ENCODE measurements at regions not wholly inside any gene's neighbourhood (a gene's known extent, or its start where the extent isn't known, plus 50 kb on each side); places are given as distances from the start of the nearest gene placed in this dataset.
A peak's percentile ranks its signal among the peaks of the same experiment; 100 is the strongest.

- 87% methylated on average over 2 of the region's 2 CpGs for WGBS (ENCODE audit: low lambda C conversion rate, missing lambda C conversion rate)
Observed at GRCh38 chr10:105981679-105982078, 1182.8 kb downstream of the SORCS1 start.

GRCh38 chr10:105974803-105975456 is 1189.6 kb downstream of the SORCS1 start:
- no peak overlapping the region for H3K27ac ChIP-seq
- peak overlapping the region; percentile 48 for H3K4me3 ChIP-seq
- no peaks in the 10 kb centered on the region for H3K4me1 ChIP-seq (ENCODE audit: insufficient read depth)
- TF ChIP-seq CTCF (IDR thresholded peaks at IDR 0.05; ENCODE audit: poor library complexity) (peak; percentile 58), EZH2 (IDR thresholded peaks at IDR 0.05; ENCODE audit: borderline replicate concordance) (no peak)
- no peaks in the 10 kb centered on the region for H3K9me3 ChIP-seq (ENCODE audit: low read depth)
- H3K9me2 ChIP-seq (replicated peaks; ENCODE audit: insufficient read depth): no peaks in the 10 kb centered on the region
- H3K36me3 ChIP-seq (replicated peaks; ENCODE audit: insufficient read depth, low read depth): no peaks in the 10 kb centered on the region
- no peaks in the 10 kb centered on the region for H3K27me3 ChIP-seq
- H2AFZ ChIP-seq: peak overlapping the region; percentile 58
- 32% methylated on average over 7 of the region's 7 CpGs for WGBS (ENCODE audit: low lambda C conversion rate, missing lambda C conversion rate)
- peak; percentile 57 for DNase-seq (ENCODE audit: low spot score)
- peak overlapping the region; percentile 73 for H3K4me2 ChIP-seq
- no peaks in the 10 kb centered on the region for H4K20me1 ChIP-seq (ENCODE audit: insufficient read depth, poor library complexity, severe bottlenecking)
- no peaks in the 10 kb centered on the region for H3K79me2 ChIP-seq

More at GRCh38 chr10:105981679-105982078, 1182.8 kb downstream of the SORCS1 start:
- no peak overlapping the region for H2AFZ ChIP-seq
- no peak overlapping the region for H3K4me3 ChIP-seq
- no peaks in the 10 kb centered on the region for H3K79me2 ChIP-seq
- no peak overlapping the region for H3K4me2 ChIP-seq
- no peak overlapping the region for H3K27ac ChIP-seq
- TF ChIP-seq CTCF (IDR thresholded peaks at IDR 0.05; ENCODE audit: poor library complexity) (no peak), EZH2 (IDR thresholded peaks at IDR 0.05; ENCODE audit: borderline replicate concordance) (no peak), EZH2phosphoT487 (IDR thresholded peaks at IDR 0.05; ENCODE audit: low read depth, severe bottlenecking, unreplicated experiment) (no peak)
- no peaks in the 10 kb centered on the region for H3K27me3 ChIP-seq
- H4K20me1 ChIP-seq (ENCODE audit: insufficient read depth, poor library complexity, severe bottlenecking): no peaks in the 10 kb centered on the region
- peaks cover 1% of the 10 kb centered on the region for H3K4me1 ChIP-seq (ENCODE audit: insufficient read depth)
- no peaks in the 10 kb centered on the region for H3K9me2 ChIP-seq (replicated peaks; ENCODE audit: insufficient read depth)
- DNase-seq (ENCODE audit: low spot score): no peak
- H3K9me3 ChIP-seq (ENCODE audit: low read depth): no peaks in the 10 kb centered on the region
- no peaks in the 10 kb centered on the region for H3K36me3 ChIP-seq (replicated peaks; ENCODE audit: insufficient read depth, low read depth)

- Histone ChIP-seq H3K36me3 (replicated peaks; ENCODE audit: insufficient read depth, low read depth) (no peaks in the 10 kb centered on the region), H3K27ac (no peak overlapping the region), H4K20me1 (ENCODE audit: insufficient read depth, poor library complexity, severe bottlenecking) (no peaks in the 10 kb centered on the region), H3K9me3 (ENCODE audit: low read depth) (no peaks in the 10 kb centered on the region), H3K4me1 (ENCODE audit: insufficient read depth) (no peaks in the 10 kb centered on the region), H3K4me3 (no peak overlapping the region), H3K27me3 (no peaks in the 10 kb centered on the region), H3K79me2 (no peaks in the 10 kb centered on the region), H3K9me2 (replicated peaks; ENCODE audit: insufficient read depth) (no peaks in the 10 kb centered on the region), H3K4me2 (no peak overlapping the region), H2AFZ (no peak overlapping the region)
- WGBS (ENCODE audit: low lambda C conversion rate, missing lambda C conversion rate): 96% methylated on average over 5 of the region's 5 CpGs
- TF ChIP-seq EZH2phosphoT487 (IDR thresholded peaks at IDR 0.05; ENCODE audit: low read depth, severe bottlenecking, unreplicated experiment) (no peak), EZH2 (IDR thresholded peaks at IDR 0.05; ENCODE audit: borderline replicate concordance) (no peak), CTCF (IDR thresholded peaks at IDR 0.05; ENCODE audit: poor library complexity) (no peak)
- no peak for DNase-seq (ENCODE audit: low spot score)
Observed at GRCh38 chr10:105973902-105974301, 1190.6 kb downstream of the SORCS1 start.
